Head of caudate nucleus (tissue), 42 donors: ENCODE measurements at regions not wholly inside any gene's neighbourhood (a gene's known extent, or its start where the extent isn't known, plus 50 kb on each side); places are given as distances from the start of the nearest gene placed in this dataset.

Source experiments
- DNase-seq, 42 donors: peaks; one replicate each; pipeline versions ENCODE4 v3.0.0 to v3.0.0-alpha.2; 2020 to 2021; ENCODE audit warnings: mixed read lengths in 7 of 42
- intact Hi-C: fragments of 100-400 bp; cut with DNase I; formaldehyde crosslinking; loops from one replicate; pipeline ENCODE4 v1.15.0; 2022

DNA sequence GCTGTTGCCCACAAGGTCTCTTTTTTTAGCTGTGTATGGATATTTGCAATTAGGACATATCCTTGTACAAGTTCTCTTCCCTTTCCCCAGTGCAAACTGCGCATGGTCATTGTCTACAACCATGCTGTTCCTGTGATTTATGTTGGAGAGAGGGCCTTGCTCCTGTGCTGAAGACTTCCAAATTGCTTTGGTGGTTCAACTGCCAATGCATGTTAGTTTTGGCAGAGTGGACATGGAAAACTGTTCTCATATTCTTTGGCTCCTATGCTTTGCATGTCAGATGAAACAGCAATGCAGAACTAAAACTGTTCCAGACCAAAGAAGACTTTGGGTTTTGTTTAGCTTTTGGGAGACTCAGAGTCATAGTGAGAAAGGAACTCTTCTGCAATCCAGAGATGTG lies 148.8 kb upstream of the EDNRA start:
- no peak for DNase-seq

DNA sequence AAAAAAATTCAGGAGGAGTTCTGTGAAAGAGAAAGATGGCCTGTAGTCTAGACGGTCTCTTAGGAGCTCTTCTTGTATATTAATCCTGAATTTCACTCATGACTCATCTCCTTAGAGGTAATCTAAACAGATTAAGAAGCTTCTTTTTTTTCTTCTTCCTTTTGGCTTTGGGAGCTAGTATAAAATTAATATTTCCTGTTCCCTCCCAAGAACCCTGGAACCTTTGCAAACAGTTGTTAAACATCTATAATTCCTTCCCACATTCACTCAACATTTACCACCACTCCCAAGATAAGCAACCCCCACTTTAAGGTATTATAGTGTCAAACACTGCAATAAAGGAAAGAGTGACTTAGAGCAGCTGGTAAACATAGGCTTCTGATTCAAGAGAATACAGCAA lies 146.4 kb upstream of the EDNRA start:
- intact Hi-C loops, result no loop called here
- no peak for DNase-seq

More for the DNA sequence above, 148.8 kb upstream of the EDNRA start:
- intact Hi-C loops, result no loop called here

DNA sequence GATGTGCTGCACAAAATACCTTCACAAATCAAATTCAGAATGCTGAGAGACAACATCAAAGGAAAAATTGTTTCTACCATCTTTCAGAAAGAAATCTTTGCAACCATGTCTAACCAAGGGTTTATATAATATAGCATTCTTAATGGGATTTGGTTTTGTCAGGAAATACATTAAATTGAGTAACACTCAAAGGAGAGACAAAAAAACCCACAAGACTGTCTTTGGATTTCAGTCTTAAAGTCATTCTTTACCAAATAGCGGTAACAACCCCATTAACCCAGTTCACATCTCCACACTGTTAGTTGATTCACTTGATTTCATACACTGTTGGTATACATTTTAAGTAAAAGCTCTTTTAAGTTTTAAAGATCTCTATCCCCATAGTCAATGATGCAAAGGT lies 145.7 kb upstream of the EDNRA start:
- no peak for DNase-seq
- intact Hi-C loops, result no loop called here

DNA sequence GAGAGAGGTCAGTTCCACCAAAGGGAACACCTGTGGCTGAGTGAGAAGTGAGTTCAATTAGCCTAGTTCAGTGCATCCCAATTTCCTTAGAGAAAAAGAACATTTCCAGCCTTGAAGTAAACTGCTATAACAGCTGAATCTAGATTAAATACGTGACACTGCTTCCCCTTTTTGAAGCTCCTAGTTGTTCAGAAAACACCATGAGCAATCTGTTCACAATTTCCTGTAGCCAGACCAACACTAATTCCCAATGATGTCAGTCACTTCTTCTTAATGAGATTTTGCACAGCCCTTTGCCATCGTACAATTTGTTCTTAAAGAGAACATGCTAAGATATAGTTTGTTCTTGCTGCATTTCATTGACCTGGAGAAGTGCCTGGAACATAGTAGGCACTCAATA lies 144.6 kb upstream of the EDNRA start:
- intact Hi-C loops, result no loop called here
- no peak for DNase-seq

DNA sequence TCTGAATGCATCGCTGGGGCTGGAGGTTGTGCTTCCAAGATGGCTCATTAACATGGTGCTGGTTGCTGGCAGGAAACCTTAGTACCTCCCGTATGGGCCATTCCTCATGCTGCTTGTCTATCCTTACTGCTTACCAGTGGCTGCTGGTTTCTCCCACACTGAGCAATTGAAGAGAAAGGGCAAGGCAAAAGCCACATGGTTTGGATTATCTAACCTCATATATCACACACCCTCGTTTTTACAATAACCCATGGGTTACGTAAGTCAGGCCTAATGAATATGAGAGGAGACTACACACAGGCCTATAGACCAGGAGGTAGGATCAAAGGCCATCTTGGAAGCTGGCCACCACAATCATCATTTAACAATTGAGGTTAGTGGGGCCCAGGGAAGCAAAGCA lies 141.8 kb upstream of the EDNRA start:
- DNase-seq, result no peak
- intact Hi-C loops, result no loop called here

DNA sequence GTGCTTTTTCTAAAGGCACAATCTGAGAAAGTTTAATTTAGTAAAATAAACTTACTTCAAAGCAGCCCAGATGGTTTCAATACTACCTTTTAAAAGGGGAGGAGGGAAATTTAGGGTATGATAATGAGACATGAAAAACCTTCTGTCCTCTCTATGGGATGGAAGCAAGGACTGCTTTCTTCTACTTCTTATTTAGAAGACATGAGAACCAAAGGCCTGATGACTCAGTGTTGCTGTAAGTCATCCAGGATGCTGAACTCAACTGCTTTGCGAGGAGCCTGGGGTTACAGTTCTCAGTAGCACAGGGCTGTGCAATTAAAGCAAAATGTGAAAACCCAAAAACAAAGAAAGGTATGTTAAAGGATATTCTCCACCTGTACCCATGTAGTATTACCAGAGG lies 140.8 kb upstream of the EDNRA start:
- DNase-seq, result no peak
- intact Hi-C loops, result no loop called here

DNA sequence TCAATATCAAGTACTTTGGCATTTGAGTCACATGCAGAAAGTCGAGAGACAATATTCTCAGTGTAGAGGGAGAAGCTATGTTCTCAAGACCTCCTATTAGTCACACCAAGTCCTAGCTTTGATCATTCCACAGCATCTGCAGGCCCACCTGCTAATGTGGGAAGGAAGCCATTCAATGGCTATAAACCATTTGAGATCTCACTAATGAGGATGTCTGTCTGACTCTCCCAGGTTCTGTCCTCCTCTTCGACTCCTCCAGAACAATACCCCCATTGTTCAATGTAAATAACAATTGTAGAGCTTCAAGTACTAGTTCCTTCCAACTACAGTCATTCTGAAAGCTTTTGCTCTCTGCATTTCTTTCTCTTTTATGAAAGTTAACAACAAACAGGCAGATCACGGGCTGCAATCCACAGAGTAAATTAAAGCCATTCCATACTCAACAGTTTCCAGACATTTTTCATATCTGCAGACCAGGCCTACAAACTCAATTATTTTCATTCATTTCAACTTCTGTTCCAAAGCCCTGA lies 140.2 kb upstream of the EDNRA start:
- DNase-seq, result no peak
- intact Hi-C loops, result no loop called here

DNA sequence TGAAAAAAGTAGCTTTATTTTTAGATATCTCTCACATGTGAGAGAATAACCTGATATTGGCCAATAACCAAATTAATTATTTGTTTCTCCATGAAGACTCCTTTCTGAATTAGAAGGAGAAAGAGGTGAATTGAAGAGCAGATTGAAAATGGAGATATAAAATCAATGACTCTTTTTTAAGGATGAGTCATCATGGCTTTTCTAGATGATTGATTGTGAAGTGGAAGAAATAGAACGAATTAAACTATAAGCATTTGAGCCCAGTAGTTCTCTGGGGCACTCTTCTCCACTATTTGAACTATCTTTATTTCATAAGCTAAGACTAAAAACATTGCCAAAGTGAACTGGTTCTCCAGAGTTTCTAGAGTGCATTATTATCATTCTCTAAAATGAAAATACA lies 137.2 kb upstream of the EDNRA start:
- intact Hi-C loops, result no loop called here
- DNase-seq, result no peak

DNA sequence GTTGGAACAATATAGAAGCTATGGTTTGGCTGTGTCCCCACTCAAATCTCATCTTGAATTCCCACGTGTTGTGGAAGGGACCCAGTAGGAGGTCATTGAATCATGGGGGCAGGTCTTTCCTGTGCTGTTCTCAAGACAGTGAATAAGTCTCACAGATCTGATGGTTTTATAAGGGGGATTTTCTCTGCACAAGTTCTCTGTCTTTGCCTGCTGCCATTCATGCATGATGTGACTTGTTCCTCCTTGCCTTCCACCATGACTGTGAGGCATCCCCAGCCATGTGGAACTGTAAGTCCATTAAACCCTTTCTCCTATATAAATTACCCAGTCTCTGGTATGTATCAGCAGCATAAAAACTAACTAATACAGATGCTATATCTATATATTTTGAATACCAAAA lies 135.2 kb upstream of the EDNRA start:
- intact Hi-C loops, result no loop called here
- DNase-seq, result no peak

DNA sequence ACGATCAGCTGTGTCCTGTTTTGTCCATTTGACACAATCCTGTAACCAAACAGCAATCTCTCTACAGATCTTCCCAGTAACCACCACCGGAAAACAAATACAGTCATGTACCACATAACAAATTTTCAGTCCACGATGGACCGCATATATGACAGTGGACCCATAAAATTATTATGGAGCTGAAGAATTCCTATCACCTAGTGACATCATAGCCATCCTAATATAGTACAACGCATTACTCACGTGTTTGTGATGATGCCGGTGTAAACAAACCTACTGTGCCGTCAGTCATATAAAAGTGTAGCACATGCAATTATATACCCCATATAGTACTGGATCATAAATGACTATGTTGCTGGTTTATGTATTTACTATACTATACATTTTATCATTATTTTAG lies 133.7 kb upstream of the EDNRA start:
- no peak for DNase-seq
- intact Hi-C loops, result no loop called here

DNA sequence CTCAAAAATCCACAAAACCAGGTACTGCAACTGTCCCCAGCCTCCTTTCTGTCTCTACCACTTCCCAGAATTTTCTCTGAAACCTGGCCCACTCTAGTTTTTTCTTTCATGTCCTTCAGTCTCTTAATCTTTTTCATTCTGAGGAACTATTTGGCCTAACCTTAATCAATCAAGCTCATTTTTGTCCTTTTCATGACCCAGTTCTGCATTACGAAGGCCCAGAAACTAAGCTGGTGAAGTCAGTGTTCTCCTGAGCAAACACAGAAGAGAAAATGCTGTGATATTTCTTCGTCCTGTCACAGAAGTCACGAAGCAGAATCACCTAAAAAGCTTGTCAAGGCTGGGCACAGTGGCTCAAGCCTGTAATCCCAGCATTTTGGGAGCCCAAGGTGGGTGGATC lies 131.7 kb upstream of the EDNRA start:
- DNase-seq, result no peak
- intact Hi-C loops, result no loop called here

DNA sequence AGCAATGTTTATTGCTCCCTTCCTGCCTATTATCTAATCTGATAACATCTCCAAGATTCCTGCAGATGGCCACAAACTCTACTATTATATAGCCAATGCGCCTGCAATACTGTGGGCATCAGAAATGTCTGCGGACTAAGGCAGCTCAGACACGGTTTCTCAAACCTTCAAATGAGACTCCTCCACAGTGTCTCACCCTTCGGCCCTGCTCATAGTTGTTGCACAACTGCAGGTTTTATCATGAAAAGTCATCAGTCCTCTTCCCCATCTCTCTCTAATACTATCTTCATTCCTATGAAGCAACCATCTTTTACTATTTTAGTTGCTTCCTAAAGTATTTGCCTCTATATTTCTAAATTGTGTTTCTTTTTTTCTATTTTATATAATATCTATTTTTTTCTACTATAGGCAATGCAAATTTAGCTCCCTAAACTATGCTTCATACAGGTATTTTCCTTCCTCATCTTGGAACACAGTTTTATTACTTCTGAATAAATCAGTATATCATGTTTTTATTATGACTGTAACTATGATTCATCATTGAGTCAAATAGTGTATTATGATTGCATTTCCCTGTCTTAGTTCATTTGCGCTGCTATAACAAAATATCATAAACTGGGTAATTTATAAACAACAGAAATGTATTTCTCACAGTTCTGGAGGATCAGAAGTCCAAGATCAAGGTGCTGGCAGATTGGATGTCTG lies 129.7 kb upstream of the EDNRA start:
- no peak for DNase-seq
- intact Hi-C loops, result no loop called here

DNA sequence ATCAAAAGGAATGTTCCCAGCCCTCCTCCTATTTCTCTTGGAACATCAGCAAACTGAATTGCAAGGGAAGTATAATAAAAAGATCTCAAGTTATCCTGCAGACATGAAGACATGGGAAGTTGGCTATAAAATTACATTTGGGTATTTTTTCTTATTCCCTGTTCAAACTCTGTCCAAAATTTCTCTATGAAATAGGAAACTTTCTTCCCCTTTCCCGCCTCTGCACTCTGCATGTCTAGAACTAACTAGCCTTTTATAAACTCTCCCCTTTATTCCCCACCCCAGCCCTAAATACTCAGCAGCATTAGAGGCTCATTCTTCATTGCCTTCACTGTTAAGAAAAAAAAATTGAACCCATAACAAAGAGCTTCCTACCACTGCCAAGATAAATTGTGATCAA lies 126.7 kb upstream of the EDNRA start:
- no peak for DNase-seq

DNA sequence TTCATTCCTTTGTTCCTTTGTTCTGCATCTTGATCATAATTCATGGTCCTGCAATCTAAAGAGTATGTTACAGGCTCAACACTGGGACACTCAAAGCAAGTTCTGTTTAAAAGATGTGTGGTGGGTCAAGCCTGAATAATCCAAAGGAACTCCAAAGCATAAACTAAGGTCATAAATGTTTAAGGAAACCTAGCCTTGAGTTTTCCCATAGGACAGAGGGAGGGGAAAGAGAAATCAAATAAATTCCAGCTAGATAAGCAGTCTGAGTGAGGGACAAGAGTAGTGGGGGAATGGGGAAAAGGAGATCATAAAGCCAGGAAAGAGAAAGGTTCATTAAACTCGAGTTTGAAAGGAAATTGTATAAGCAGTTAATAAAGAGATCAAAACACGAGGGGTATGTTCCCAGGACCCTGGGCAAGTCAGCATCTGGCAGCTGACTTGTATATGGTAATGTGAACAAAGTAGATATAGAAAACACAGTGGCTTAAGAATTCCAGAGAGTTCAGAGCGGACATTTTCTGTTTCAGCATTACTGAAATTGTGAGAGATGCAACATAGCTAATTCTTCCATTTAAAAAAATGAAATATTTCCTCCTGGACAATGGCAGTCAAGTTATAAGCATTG lies 125.8 kb upstream of the EDNRA start:
- DNase-seq, result no peak
- intact Hi-C loops, result no loop called here

More for the DNA sequence above, 126.7 kb upstream of the EDNRA start:
- intact Hi-C loops, result no loop called here

DNA sequence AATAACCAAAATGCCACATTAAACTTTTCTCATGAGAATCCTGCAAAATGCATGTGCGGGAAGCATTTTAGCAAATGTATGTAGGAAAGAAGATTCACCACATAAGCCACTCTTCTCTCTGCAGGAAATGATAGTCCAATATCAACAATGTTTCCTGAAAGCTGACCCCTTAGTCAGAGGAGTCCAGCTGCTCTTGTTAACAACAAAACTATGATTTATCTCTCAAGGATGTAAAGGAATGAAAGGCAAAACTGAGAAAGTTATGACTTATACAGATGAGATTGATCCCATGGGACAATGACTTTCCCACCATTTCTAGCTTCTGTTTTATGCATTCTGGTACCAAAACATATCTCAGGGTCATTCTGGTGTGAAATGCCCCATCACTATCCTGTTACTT lies 125.0 kb upstream of the EDNRA start:
- intact Hi-C loops, result no loop called here
- DNase-seq, result no peak

DNA sequence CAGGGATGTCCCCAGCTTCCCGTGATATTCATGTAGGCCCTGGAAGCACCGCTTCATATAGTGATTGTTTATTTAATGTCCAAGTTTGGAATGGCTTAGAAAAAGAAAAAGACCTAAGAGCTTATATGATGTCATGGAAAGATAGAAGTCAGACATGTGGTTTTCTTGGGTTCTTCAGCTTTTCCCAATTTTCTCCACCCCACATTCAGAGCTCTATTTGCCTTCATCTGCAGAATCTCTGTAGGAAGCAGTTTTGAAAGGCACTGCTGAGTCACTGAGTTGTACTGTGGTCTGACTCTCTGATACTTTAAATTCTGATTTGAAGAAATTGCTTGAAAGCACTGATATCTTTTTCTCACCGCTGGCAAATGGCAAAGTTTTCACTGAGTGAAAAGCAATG lies 120.6 kb upstream of the EDNRA start:
- peak in 13 of 42 donors; percentile 8 to 73 (median 31) for DNase-seq
- intact Hi-C loops, result no loop called here

DNA sequence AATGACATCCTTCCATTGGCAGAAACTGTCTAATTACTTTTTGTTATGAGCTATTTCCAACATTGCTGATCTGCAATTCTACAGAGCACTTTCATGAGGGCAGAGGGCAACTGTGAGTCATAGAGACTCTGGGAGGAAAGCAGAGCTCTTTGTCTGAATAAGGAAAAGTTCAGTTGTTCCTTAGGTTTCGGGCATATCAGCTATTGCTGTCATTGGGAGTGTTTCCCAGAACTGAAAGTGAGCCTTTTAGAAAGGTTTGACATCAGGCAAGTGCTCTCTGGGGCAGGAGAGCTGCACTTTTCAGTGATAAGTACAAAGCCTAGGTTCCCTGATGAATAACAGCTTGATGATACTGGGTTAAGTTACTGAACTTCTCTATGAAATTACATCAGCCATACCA lies 119.2 kb upstream of the EDNRA start:
- intact Hi-C loops, result no loop called here
- DNase-seq, result peak in 5 of 42 donors; percentile 5 to 65 (median 20)

DNA sequence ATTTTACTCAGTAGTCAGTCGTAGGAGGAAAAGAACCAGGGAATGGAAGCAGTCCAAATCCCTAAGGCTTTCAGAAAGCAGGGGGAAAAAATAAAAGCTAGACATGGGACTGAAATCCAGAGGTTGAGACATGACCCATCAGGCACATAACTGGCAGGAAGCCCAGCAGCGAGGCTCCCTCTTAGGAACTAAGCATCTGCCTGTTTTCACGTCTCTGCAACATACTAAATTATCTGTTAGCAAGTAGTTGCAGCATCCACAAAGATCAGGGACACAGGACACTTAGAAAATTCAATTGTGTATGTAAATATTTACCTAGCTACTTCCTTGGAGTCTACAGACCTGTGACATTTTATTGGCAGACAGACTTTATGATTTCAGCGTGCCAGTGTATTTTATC lies 118.0 kb upstream of the EDNRA start:
- DNase-seq, result peak in 2 of 42 donors; percentile 7 to 12
- intact Hi-C loops, result no loop called here

DNA sequence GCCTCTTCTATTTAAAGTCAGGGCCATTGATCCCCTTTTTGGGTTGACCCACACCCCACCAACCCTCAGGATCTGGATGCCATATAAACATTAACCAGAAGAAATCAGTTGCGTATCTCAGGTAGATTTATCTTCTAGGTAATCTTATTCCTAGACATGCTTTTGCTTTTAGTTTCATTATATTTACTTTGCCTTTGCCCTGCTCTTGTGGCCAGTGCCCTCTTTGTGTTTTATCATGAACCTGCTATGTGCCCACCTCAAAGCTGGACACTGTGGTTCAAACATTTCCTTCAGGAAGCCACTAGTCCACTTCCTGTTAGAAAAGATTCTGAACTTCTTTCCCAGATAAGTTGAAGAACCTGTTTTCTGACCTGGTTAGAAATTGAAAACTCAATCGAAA lies 117.4 kb upstream of the EDNRA start:
- intact Hi-C loops, result no loop called here
- DNase-seq, result no peak

DNA sequence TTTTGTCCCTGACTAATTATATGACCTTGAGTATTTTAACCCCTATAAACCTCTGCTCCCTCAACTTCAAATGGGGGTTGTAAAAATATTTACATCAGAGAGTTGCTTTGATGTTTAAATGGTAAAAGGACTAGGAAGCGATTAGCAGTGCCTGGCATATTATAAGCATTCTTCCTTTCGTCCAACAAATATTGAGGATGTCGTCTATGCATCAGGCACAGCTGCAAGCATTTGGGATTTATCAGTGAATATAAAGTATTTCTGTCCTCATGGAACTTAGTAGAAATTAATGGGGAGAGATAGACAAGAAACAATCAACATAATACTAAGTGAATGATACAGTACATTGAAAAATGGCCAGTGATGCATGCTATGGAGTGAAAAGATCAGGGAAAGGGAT lies 115.5 kb upstream of the EDNRA start:
- intact Hi-C loops, result no loop called here

DNA sequence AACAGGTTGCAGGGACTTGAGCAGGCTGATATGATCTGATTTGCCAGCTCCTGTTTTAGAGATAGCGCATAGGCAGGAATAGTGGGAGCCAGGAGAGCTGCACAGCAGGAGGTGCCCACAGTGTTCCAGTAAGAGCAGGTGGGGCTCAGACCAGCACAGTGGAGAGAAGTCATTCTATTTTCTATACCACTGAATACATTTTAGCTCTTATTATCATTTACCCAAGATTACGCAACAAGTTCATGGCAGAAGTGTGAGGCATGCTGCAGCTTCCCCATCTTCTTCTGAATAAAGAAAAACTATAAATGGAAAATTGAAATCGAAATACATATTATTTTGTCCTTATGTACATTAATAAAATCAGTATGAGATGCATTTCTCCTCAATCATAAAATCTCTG lies 114.7 kb upstream of the EDNRA start:
- intact Hi-C loops, result no loop called here
- no peak for DNase-seq

More for the DNA sequence above, 115.5 kb upstream of the EDNRA start:
- DNase-seq, result no peak
